Astrocyte (in vitro differentiated cells and primary cell): ENCODE measurements at regions not wholly inside any gene's neighbourhood (a gene's known extent, or its start where the extent isn't known, plus 50 kb on each side); places are given as distances from the start of the nearest gene placed in this dataset.
A peak's percentile ranks its signal among the peaks of the same experiment; 100 is the strongest.

Experiments
- DNase-seq: peaks from one replicate; pipeline ENCODE4 v3.0.0-alpha.2; 2010; ENCODE audit warnings: low read depth
- FAIRE-seq: peaks from 2 replicates; lab custom pipeline; 2011; peaks lifted over from hg19 to GRCh38; lab: Jason Lieb, UNC
- H2AFZ ChIP-seq: 2 replicates; pipeline ENCODE4 v1.6.0; 2012; ENCODE audit warnings: low read depth, low read length, inconsistent platforms
- H3K27ac ChIP-seq: 2 replicates; pipeline ENCODE4 v1.5.1; 2011; ENCODE audit warnings: low read depth, low read length, inconsistent platforms
- H3K27me3 ChIP-seq: 2 replicates; pipeline ENCODE4 v1.6.0; 2011; ENCODE audit warnings: low read length, inconsistent platforms; ENCODE audit not compliant: insufficient read depth
- H3K36me3 ChIP-seq: 2 replicates; pipeline ENCODE4 v1.5.1; 2011; ENCODE audit warnings: low read length, inconsistent platforms; ENCODE audit not compliant: insufficient read depth
- H3K4me1 ChIP-seq: 2 replicates; pipeline ENCODE4 v1.5.1; 2011; ENCODE audit warnings: low read length, inconsistent platforms; ENCODE audit not compliant: insufficient read depth
- H3K4me2 ChIP-seq: 2 replicates; pipeline ENCODE4 v1.6.0; 2012; ENCODE audit warnings: low read length, inconsistent platforms
- H3K4me3 ChIP-seq: 2 replicates; pipeline ENCODE4 v1.5.1; 2011; ENCODE audit warnings: low read depth, mild to moderate bottlenecking, low read length, inconsistent platforms; ENCODE audit not compliant: insufficient read depth
- H3K79me2 ChIP-seq: 2 replicates; pipeline ENCODE4 v1.6.0; 2012; ENCODE audit warnings: mild to moderate bottlenecking, low read length, inconsistent platforms; ENCODE audit not compliant: insufficient read depth
- H3K9ac ChIP-seq: 2 replicates; pipeline ENCODE4 v1.6.0; 2012; ENCODE audit warnings: mild to moderate bottlenecking, low read length, inconsistent platforms
- H3K9me3 ChIP-seq: 2 replicates; pipeline ENCODE4 v1.5.1; 2012; ENCODE audit warnings: low read depth, mild to moderate bottlenecking, low read length, inconsistent platforms; ENCODE audit not compliant: insufficient read depth
- H4K20me1 ChIP-seq: 2 replicates; pipeline ENCODE4 v1.6.0; 2012; ENCODE audit warnings: low read length, inconsistent platforms; ENCODE audit not compliant: insufficient read depth
- H3K27ac Mint-ChIP-seq: one replicate; pipeline ENCODE4 v1.8.0; 2021; ENCODE audit warnings: mild to moderate bottlenecking, mixed read lengths; ENCODE audit not compliant: unreplicated experiment
- H3K27me3 Mint-ChIP-seq: one replicate; pipeline ENCODE4 v1.8.0; 2021; ENCODE audit warnings: low read depth, mixed read lengths; ENCODE audit not compliant: unreplicated experiment
- H3K36me3 Mint-ChIP-seq: one replicate; pipeline ENCODE4 v1.8.0; 2021; ENCODE audit warnings: low read depth, mixed read lengths; ENCODE audit not compliant: unreplicated experiment
- H3K4me1 Mint-ChIP-seq: one replicate; pipeline ENCODE4 v1.8.0; 2021; ENCODE audit warnings: low read depth, mixed read lengths; ENCODE audit not compliant: unreplicated experiment
- H3K4me3 Mint-ChIP-seq: one replicate; pipeline ENCODE4 v1.8.0; 2021; ENCODE audit warnings: mild to moderate bottlenecking, moderate library complexity, mixed read lengths; ENCODE audit not compliant: unreplicated experiment
- H3K9me3 Mint-ChIP-seq: one replicate; pipeline ENCODE4 v1.8.0; 2021; ENCODE audit warnings: mild to moderate bottlenecking, mixed read lengths; ENCODE audit not compliant: unreplicated experiment
- CTCF ChIP-seq: IDR thresholded peaks from 2 replicates; pipeline ENCODE4 v1.5.1; 2011; ENCODE audit warnings: low read depth, mild to moderate bottlenecking, inconsistent platforms, low read length, moderate library complexity; ENCODE audit not compliant: insufficient read depth
- EZH2 ChIP-seq: IDR thresholded peaks from 2 replicates; pipeline ENCODE4 v1.6.1; 2012; ENCODE audit warnings: mild to moderate bottlenecking, low read length, inconsistent platforms; ENCODE audit not compliant: insufficient read depth

GRCh38 chr13:61128850-61129645 lies 286.6 kb downstream of the PCDH20 start:
- Mint-ChIP-seq H3K4me3 (no peak overlapping the region), H3K27me3 (no peaks in the 10 kb centered on the region), H3K27ac (no peak overlapping the region), H3K4me1 (no peaks in the 10 kb centered on the region), H3K36me3 (no peaks in the 10 kb centered on the region), H3K9me3 (peaks cover 2% of the 10 kb centered on the region)
- Histone ChIP-seq H3K4me3 (no peak overlapping the region), H3K9me3 (no peaks in the 10 kb centered on the region), H3K27me3 (no peaks in the 10 kb centered on the region), H3K79me2 (no peaks in the 10 kb centered on the region), H3K36me3 (no peaks in the 10 kb centered on the region), H2AFZ (no peak overlapping the region), H3K27ac (no peak overlapping the region), H3K9ac (no peak overlapping the region), H3K4me2 (no peak overlapping the region), H3K4me1 (peaks cover 2% of the 10 kb centered on the region), H4K20me1 (no peaks in the 10 kb centered on the region)
- DNase-seq (peak; percentile 18), FAIRE-seq (no peak)
- no peak for TF ChIP-seq CTCF
- TF ChIP-seq EZH2 = no peak

GRCh38 chr13:61123538-61124289 lies 291.9 kb downstream of the PCDH20 start:
- FAIRE-seq (no peak), DNase-seq (no peak)
- Histone ChIP-seq H3K4me1 (no peaks in the 10 kb centered on the region), H3K4me2 (no peak overlapping the region), H3K36me3 (no peaks in the 10 kb centered on the region), H3K27ac (no peak overlapping the region), H2AFZ (no peak overlapping the region), H3K27me3 (no peaks in the 10 kb centered on the region), H4K20me1 (no peaks in the 10 kb centered on the region), H3K4me3 (no peak overlapping the region), H3K79me2 (no peaks in the 10 kb centered on the region), H3K9ac (no peak overlapping the region), H3K9me3 (no peaks in the 10 kb centered on the region)
- H3K27me3 Mint-ChIP-seq = no peaks in the 10 kb centered on the region
- no peaks in the 10 kb centered on the region for H3K36me3 Mint-ChIP-seq
- H3K4me1 Mint-ChIP-seq = no peaks in the 10 kb centered on the region
- no peak overlapping the region for H3K27ac Mint-ChIP-seq
- H3K9me3 Mint-ChIP-seq = peaks cover 2% of the 10 kb centered on the region
- H3K4me3 Mint-ChIP-seq = no peak overlapping the region
- TF ChIP-seq CTCF = no peak
- TF ChIP-seq EZH2 = no peak
